GM21825 (cell line): ENCODE measurements at regions not wholly inside any gene's neighbourhood (a gene's known extent, or its start where the extent isn't known, plus 50 kb on each side); places are given as distances from the start of the nearest gene placed in this dataset.

Source experiments
- ATAC-seq: cut with Tn5 transposase; IDR thresholded peaks from one replicate; pipeline ENCODE4 v1.9.1; 2021; ENCODE audit warnings: mild to moderate bottlenecking, moderate library complexity; ENCODE audit not compliant: unreplicated experiment

DNA sequence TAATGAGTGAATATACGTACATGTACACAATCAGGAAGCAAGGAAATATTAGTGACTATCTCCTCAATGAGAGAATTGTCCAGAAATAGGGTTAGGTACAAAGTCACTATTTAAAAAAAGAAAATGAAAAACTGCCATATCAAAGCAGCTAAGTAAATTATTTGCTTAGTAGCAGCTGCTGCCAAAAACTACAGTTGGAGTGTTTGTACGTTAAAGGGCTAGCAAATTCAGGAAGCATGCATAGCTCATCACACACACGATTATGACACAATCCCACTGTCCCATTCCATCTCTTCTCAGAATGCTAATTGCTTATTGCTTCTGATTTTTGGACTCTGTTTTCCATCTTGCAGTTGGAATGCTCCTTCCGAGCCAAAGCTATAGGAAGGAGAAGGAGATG, 2012.5 kb upstream of the LRRTM1 start:
- no peak for ATAC-seq

DNA sequence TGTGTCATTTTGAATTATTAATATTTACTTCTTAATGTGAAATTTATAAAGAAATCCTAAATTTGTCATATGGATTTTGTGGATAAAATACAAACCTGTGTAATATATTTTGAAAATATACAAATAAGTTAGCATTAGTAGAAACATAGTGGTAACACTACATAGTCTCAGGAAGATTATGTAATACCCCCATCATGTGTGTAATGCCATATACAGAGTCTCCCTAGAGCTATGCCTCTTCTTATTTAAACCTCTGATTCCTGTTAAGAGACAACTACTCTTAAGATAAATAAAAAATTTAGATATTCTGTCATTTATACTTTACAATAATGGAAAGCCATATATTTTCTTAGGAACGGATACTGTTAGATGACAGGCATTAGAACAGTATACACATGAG, 2012.0 kb upstream of the LRRTM1 start:
- ATAC-seq: no peak

DNA sequence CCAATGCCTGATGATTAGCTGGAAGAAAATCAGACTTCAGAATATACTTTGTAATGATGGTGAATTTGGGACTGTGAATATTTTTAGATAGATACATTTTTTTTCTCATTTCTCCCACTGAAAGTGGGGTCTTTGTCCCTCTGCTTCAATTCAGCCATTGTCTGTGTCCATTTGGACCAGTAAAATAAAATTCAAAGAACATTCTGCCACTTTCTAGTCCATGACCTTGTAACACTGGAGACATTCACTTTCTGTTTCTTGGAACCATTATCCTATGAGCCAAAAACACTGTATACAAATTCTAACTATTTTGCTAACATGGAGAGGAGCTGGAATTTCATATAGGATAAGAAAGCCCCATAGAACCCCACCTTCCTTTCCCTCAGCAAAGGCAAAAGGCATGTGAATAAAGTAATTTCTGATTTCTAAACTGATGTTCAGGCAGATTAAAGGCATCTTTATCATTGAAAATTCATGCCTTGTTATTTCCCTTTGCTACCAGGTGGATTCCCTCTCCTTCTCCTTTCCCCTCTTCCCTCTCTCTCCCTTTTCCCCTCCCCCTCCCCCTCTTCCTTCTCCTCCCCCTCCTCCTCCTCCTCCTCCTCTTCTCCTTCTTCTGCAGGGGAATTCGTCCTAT, 2010.4 kb upstream of the LRRTM1 start:
- no peak for ATAC-seq

DNA sequence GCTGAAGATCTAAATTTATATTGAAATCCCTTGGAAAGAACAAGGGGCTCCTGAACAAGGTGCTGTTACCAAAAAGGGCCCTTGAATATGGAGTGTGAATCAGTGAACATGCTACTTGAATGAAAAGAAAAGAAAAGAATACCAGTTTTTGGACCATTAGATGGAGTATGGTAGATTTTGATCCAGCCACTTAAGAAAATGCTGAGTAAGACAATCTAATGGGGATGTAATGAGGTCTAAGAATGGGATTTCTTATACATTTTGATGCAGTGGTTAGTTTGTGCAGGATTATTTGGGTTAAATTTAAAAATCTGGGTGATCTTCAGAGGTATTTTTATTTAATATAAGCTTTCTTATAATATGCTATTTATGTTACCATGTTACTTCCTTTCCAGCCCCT, 2003.0 kb upstream of the LRRTM1 start:
- no peak for ATAC-seq

DNA sequence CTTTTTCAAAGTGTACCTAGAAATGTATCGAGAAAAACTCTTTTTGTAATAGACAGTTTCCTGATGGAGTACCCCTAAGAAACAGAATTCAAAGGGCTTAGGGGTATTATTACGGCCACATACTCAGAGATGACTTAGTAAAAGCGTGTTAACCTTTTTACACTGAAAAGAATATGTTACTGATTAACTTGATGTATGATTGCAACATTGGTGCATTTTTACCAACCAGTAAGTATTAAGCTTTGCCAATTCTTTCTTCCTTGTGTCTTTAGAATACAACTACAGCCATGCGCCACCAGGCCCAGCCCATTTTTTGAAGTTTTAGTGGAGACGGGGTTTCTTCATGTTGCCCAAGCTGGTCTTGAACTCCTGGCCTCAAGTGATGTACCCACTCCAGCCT, 1997.0 kb upstream of the LRRTM1 start:
- no peak for ATAC-seq

DNA sequence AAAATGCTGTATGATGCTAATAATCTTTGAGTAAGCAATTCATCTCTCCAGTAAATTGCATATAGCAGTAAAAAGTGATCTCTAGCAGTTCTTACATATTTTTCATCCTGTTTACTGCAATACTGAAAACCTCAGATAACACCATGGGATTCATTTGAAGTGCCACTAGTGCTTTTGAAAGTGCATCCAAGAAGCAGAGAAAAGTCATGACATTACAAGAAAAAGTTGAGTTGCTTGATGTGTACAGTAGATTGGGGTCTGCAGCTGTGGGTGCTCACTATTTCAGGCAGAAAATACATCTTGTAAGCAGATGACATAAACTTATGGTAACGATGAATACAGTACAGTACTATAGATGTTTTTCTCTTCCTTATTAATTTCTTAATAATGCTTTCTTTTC, 1984.9 kb upstream of the LRRTM1 start:
- ATAC-seq: no peak

DNA sequence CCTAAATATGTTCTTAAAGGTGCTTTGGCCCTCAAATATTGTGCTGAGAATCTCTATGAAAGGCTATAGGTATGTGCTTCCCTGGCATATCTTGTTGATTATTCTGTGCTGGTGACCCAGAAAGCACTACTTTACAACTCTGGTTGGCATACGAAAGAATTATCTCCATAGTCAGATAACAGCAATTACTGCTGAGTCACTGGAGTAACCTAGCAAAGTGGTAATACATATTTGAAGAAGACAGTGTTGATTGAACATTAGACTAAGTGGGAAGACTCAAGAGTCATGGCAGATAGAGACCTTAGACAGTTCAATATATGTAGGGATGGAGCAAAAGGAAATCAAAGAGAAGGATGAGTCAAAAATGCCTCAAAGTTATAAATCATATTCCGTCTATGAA, 1978.5 kb upstream of the LRRTM1 start:
- ATAC-seq: no peak

DNA sequence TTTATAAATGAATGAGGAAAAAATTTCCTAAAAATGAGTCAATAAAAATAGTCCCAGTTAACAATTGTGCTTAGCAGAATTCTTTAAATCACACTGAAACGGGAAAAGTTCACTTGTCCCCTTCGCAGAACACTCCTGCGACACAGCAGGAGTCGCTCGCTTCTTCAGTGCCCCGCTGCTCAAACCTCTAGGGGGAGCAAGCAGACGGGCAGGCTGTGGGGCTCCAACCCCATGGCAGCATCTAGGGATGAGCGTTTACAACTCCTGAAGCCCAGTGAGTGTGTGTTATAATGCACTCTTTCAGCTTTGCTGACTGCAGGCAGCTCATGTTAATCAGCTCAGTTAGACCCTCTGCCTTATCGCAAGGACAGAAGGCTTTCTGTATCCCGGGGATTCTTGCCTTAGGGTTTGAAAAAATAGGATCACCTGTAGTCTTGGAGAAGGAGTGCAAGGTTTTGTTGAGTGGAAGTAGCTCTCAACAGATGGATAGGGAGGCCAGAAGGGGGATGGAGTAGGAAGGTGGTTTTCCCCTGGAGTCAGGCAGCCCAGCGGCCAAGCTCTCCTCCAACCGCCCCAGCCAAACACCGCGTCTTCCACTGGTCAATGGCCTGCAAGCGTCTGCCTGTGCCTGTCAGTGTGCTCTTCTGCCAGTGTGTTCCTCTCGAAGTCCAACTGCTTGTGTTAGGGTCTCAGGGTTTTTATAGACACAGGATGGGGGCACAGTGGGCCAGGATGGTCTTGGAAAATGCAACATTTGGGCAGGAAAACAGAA, 1977.7 kb upstream of the LRRTM1 start:
- no peak for ATAC-seq

DNA sequence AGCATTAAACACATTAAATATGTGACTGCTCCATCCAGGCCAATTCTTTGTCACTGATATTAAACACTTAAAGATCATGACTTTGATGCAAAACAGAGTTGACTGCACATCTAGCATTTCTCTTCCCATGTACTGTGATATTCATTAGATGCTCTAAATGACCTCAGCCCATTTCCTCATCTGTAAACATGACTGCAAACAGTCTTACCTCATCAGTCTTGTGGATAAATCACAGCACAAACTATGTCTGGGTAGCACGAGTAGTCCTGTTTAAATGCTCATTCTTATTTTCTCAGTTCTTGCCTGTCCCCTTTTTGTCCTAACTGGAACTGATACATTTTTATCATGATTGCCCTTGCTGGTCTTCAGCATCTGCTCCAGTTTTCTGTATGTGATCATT, 1974.8 kb upstream of the LRRTM1 start:
- no peak for ATAC-seq

DNA sequence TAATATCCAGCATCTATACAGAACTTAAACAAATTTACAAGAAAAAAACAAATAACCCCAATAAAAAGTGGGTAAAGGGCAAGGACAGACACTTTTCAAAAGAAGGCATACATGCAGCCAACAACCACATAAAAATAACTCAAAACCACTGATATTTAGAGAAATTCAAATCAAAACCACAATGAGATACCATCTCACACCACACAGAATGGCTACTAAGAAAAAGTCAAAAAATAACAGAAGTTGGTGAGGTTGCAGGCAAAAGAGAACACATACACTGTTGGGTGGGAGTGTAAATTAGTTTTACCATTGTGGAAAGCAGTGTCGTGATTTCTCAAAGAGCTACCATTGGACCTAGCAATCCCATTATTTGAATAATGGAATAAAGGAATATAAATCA, 1973.9 kb upstream of the LRRTM1 start:
- no peak for ATAC-seq

DNA sequence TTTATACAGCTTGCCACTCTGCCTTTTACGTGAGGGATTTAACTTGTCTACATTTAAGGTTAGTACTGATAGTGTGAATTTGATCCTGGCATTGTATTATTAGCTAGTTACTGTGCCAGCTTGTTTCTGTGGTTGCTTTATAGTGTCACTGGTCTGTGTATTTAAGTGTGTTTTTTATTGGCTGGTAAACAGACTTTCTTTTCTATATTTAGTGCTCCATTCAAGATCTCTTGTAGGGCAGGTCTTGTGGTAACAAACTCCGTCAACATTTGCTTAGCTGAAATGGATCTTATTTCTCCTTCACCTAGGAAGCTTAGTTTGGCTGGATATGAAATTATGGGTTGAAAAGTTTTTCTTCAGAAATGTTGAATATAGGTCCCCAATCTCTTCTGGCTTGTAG, 1971.0 kb upstream of the LRRTM1 start:
- no peak for ATAC-seq

DNA sequence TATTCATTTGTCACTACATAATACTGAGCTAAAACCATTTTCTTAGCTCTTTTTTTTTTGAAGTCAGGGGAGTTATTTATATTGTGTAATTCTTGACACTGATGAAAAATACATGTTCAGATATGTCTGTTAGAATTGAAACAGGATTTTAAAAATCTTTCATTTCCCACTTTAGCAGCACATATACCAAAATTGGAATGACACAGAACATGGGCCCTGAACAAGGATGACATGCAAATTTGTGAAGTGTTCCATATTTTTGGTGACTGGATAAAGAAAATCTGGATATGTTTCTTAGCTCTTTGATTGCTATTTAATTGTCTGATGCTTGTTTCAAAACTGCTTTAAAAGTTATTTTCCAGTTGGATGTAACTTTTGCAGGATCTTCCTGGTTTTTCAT, 1963.9 kb upstream of the LRRTM1 start:
- ATAC-seq: no peak

DNA sequence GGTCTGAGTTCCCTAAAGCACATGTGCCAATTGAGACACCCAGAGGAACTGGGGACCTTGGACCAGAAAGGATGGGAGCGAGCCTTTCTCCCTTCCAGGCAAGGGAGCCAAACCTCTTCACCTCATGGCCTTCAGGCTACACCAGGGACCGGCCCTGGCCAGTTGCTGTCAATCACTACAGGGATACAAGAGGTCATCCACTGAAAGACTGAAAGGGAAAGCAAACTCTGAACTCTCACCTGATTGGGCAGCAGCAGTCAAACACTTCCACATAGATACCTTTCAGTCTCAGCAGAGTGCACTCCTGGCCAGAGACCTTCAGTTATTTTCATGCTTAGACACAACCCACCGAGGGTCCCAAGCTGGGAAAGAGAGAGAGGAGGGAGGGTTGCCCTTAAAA, 1956.0 kb upstream of the LRRTM1 start:
- no peak for ATAC-seq

DNA sequence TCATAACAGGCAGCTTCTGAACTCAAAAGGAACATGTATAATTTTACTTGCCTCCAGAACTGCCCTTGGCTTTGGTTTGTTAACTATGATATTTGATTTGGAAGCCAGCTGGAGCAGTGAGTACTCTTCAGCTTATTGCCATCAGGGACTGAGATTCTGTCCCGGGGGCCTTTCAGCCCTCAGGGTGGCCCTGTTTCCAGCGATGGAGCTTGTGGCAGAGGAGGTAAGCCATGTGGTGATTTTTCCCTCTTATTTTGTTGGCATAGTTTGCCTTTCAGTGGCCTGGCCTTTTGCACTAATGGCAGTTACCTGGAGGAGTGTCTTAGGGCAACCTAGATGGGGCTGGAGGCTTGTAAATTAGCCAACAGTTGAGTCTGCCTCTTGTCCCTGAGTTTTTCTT, 1955.0 kb upstream of the LRRTM1 start:
- no peak for ATAC-seq

DNA sequence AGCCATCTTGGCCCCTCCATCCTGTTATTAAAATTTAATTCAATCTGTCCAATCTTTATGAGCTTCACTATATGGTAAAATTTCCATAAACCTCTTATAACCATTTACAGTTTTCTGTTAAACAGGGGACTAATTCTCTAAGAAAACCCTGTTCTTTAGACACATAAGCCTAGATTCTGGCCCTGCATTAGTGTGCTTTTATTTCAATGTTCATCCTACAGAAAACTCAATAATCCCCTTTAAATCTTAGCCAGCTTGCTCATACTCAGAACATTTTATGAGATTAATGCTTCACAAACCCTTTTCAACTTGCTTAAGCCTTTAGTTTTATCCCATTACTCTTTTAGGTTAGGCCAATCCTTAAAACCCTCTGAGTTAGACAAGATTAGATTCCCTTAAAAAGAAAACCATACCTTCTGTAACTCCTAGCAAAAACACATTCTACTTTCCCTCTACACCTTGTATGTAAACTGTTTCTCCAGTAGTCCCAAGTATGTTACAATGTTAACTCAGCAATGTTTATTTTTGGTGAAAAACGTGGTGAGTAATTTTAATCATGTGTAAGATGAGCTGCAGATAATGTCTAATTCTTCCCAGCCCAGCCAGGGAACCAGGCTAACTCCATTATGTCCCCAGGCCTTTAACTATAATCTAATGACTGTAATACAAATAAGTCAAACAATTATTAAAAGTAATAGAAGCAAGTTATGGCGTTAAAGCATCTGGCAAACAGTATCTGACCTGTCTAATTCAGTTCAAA, 1953.4 kb upstream of the LRRTM1 start:
- ATAC-seq: no peak

DNA sequence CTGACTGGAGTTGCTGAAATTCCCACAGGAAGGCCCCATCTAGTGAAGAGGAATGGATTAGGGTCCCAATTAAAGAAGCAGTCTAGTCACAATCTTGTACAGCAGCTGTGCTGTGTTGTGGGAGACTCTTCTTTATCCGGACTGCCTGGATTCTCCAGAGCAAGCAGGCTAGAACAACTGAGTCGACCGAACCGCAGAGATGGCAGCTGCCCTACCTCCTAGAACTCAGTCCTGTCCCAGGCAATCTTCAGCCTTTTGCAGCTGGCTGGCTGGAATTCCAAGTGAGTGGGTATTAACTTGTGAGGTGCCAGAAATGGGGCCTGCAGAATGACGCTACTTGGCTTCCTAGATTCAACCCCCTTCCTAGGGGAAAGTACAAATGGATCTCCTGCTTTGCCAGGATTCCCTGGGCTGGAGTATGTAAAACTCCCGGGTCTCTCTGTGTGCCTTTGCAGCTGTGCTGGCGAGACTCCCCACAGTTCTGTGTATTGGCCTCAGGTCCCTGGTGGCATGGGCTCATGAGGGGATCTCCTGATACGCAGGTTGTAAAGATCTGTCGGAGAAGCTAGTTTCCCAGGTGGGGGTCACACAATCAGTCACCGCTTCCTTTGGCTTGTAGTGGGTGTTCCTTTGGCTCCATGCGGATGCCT, 1952.6 kb upstream of the LRRTM1 start:
- no peak for ATAC-seq

DNA sequence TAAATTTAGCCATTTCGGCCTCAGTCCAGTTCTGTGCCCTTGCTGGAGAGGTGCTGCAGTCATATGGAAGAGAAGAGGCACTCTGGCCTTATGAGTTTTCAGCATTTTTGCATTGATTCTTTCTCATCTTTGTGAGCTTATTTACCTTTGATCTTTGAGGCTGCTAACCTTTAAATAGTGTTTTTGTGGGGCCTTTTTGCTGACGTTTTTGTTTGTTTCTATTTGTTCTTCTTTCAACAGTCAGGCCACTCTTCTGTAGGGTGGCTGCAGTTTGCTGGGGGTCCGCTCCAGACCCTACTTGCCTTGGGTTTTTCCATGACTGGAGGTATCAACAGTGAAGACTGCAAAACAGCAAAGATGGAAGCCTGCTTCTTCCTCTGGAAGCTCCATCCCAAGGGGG, 1951.7 kb upstream of the LRRTM1 start:
- ATAC-seq: no peak

DNA sequence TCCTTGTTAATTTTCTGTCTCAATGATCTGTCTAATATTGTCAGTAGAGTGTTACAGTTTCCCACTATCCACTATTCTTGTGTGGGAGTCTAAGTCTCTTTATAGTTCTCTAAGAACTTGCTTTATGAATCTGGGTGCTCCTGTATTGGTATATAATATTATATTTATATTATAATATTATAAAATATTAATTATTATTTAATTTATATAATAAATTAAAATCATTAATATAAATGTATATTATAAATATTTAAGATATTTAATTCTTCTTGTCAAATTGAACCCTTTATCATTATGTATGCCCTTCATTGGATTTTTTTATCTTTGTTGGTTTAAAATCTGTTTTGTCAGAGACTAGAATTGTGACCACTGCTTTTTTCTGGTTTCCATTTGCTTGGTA, 1950.2 kb upstream of the LRRTM1 start:
- ATAC-seq: no peak

DNA sequence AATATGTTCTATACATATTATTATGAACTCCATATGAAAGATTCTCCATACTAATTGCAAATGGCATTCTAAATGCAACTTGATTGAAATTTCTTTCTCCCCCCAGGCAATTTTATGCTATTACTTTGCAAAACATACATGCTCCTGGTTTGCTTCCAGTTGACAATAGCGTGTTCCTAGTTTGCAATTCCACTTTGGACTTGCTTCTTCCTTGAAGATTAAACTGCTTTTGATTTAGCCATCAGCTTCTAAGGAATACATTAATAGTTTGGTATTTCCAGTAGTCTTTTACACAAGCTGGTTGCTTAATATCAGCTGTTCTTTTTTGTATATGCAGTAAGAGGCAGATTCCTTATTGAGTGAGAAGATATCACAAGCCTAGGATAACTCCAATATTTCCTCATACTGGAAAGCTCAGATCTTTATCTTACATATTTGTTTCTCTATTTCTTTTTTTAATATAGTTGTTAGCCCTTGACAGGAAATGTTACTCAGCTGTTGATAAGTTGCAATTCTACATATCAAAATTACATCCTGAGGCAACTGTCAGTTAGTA, 1941.7 kb upstream of the LRRTM1 start:
- ATAC-seq: no peak

DNA sequence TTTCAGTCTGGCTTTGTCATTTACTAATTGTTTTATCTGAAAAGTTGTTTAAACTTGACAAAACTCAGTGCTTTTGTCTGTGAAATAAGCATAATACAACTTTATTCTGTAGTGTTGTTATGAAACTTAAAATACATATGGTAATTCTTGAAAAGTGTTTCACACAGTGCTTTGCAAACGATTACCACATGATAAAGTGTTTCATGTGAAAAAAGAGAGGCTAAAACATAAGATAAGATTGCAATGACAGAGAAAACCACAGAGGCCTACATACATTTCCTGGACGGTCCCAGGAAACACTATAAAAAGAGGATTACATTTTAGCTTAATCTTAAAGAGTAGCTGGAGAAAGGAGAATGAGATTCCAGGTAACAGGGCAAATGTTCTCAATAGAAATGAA, 1934.6 kb upstream of the LRRTM1 start:
- no peak for ATAC-seq

DNA sequence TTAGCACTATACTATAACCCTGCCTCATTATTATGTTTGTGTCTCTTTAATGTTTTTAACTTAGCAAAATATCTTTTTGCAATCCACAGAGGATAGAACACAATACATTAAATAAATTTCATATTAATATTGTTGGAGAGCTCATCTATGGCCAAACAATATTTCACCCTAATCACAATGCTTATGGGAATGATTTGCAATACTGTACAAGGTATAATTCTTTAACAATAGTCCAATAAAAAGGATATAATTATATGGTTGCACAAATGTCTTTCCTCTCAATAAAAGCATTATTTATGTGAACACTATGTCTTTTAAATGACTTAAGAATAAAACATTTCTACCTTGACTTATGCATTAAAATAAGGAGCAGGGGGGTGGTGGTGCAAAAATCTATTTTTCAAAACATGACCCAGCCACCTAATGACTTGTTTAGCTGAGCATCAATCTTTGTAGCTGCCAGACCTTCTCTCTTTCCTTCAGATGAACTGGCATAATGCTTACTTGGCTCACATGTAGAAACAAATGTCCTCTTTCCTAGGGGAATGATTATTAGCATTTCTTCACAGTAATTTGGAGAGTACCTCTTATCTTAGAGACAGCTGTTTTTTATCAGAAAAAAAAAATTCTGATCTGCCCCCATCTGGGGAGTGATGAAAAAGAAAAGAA, 1933.6 kb upstream of the LRRTM1 start:
- no peak for ATAC-seq
